Liver (tissue), 8 donors: ENCODE measurements at regions not wholly inside any gene's neighbourhood (a gene's known extent, or its start where the extent isn't known, plus 50 kb on each side); places are given as distances from the start of the nearest gene placed in this dataset.

Source experiments
- DNase-seq: peaks from one replicate; pipeline ENCODE4 v3.0.0-alpha.2; 2017; ENCODE audit warnings: low spot score
- H3K27ac ChIP-seq, 2 donors: one replicate each; pipeline ENCODE4 v1.7.0; 2013; ENCODE audit warnings: inconsistent platforms in 2 of 2, low read length in 2 of 2, control low read depth in 1 of 2, low read depth in 1 of 2, mild to moderate bottlenecking in 1 of 2
- H3K27me3 ChIP-seq, 4 donors: one replicate each; pipeline versions ENCODE4 v1.6.1 to v1.7.0; 2013; ENCODE audit warnings: low read length in 3 of 4, inconsistent platforms in 1 of 4, mild to moderate bottlenecking in 1 of 4, moderate library complexity in 1 of 4; ENCODE audit not compliant: control insufficient read depth in 4 of 4, insufficient read depth in 4 of 4
- H3K36me3 ChIP-seq, 4 donors: one replicate each; pipeline versions ENCODE4 v1.6.1 to v1.7.0; 2013; ENCODE audit warnings: low read length in 3 of 4, mild to moderate bottlenecking in 3 of 4, low read depth in 1 of 4, moderate library complexity in 1 of 4; ENCODE audit not compliant: control insufficient read depth in 4 of 4, insufficient read depth in 3 of 4
- H3K4me1 ChIP-seq, 4 donors: one replicate each; pipeline versions ENCODE4 v1.6.1 to v1.7.0; 2013; ENCODE audit warnings: low read length in 3 of 4, mild to moderate bottlenecking in 3 of 4, moderate library complexity in 1 of 4; ENCODE audit not compliant: control insufficient read depth in 4 of 4, insufficient read depth in 4 of 4
- H3K4me3 ChIP-seq, 3 donors: one replicate each; pipeline versions ENCODE4 v1.6.1 to v1.7.0; 2013; ENCODE audit warnings: low read length in 3 of 3, control low read depth in 1 of 3, low read depth in 1 of 3, mild to moderate bottlenecking in 1 of 3
- H3K9ac ChIP-seq, 2 donors: one replicate each; pipeline ENCODE4 v1.7.0; 2013; ENCODE audit warnings: low read length in 2 of 2, mild to moderate bottlenecking in 2 of 2, moderate library complexity in 2 of 2, control low read depth in 1 of 2, low read depth in 1 of 2
- H3K9me3 ChIP-seq, 4 donors: one replicate each; pipeline versions ENCODE4 v1.6.1 to v1.7.0; 2013; ENCODE audit warnings: low read length in 3 of 4; ENCODE audit not compliant: control insufficient read depth in 4 of 4
- CTCF ChIP-seq: fragments of 150-350 bp; IDR thresholded peaks from 2 replicates; pipeline ENCODE4 v1.5.1; 2017; ENCODE audit warnings: improper control_type of control experiment, low read depth, low read length; ENCODE audit not compliant: missing input control
- EGR1 ChIP-seq, 2 donors: IDR thresholded peaks; 2 replicates each; pipeline ENCODE4 v1.6.1; 2016 to 2018; ENCODE audit warnings: antibody characterized with exemption in 2 of 2, low read depth in 2 of 2
- FOXA1 ChIP-seq: IDR thresholded peaks from 2 replicates; pipeline ENCODE4 v1.6.1; 2016; ENCODE audit warnings: antibody characterized with exemption
- FOXA2 ChIP-seq: IDR thresholded peaks from 2 replicates; pipeline ENCODE4 v1.6.1; 2016; ENCODE audit warnings: antibody characterized with exemption
- GABPA ChIP-seq, 2 donors: IDR thresholded peaks in 1 of 2; conservative IDR thresholded peaks in 1 of 2; 2 replicates each; pipeline ENCODE4 v1.6.1; 2016; ENCODE audit warnings: antibody characterized with exemption in 2 of 2, mild to moderate bottlenecking in 1 of 2, moderate library complexity in 1 of 2
- HNF4A ChIP-seq, 2 donors: conservative IDR thresholded peaks; 2 replicates each; pipeline ENCODE4 v1.6.1; 2016; ENCODE audit warnings: antibody characterized with exemption in 2 of 2, mild to moderate bottlenecking in 2 of 2
- HNF4G ChIP-seq: IDR thresholded peaks from 2 replicates; pipeline ENCODE4 v1.6.1; 2016; ENCODE audit warnings: antibody characterized with exemption
- JUND ChIP-seq, 2 donors: IDR thresholded peaks; 2 replicates each; pipeline ENCODE4 v1.6.1; 2016; ENCODE audit warnings: antibody characterized with exemption in 2 of 2
- MAX ChIP-seq: IDR thresholded peaks from 2 replicates; pipeline ENCODE4 v1.6.1; 2016; ENCODE audit warnings: antibody characterized with exemption
- NR2F2 ChIP-seq: IDR thresholded peaks from 2 replicates; pipeline ENCODE4 v1.6.1; 2016; ENCODE audit warnings: antibody characterized with exemption
- RAD21 ChIP-seq, 2 donors: IDR thresholded peaks; 2 replicates each; pipeline ENCODE4 v1.6.1; 2016; ENCODE audit warnings: antibody characterized with exemption in 2 of 2, mild to moderate bottlenecking in 2 of 2
- REST ChIP-seq: IDR thresholded peaks from 2 replicates; pipeline ENCODE4 v1.6.1; 2016; ENCODE audit warnings: antibody characterized with exemption, mild to moderate bottlenecking
- RXRA ChIP-seq, 2 donors: IDR thresholded peaks; 2 replicates each; pipeline ENCODE4 v1.6.1; 2017 to 2018; ENCODE audit warnings: antibody characterized with exemption in 2 of 2, mild to moderate bottlenecking in 1 of 2
- SP1 ChIP-seq: IDR thresholded peaks from 2 replicates; pipeline ENCODE4 v1.6.1; 2018; ENCODE audit warnings: antibody characterized with exemption, mild to moderate bottlenecking
- TAF1 ChIP-seq: conservative IDR thresholded peaks from 2 replicates; pipeline ENCODE4 v1.6.1; 2016; ENCODE audit warnings: antibody characterized with exemption, mild to moderate bottlenecking
- YY1 ChIP-seq: IDR thresholded peaks from 2 replicates; pipeline ENCODE4 v1.6.1; 2016; ENCODE audit warnings: antibody characterized with exemption, mild to moderate bottlenecking
- ZBTB33 ChIP-seq: IDR thresholded peaks from 2 replicates; pipeline ENCODE4 v1.6.1; 2016; ENCODE audit warnings: antibody characterized with exemption
- WGBS: extraction: QIAGEN DNeasy Blood & Tissue Kit; methylation state at CpG from one replicate; pipeline ENCODE4 v1.1.7; 2013; 5-methylcytosine and 5-hydroxymethylcytosine counted together
- donor health status: healthy.
- donor health status: healthy.
- donor health status: healthy.
- donor health status: healthy.
- donor health status: healthy.

- 50% methylated on average over 3 of the region's 3 CpGs for WGBS
- Histone ChIP-seq H3K36me3 (no peaks in the 10 kb centered on the region), H3K4me3 (no peak overlapping the region), H3K4me1 (no peaks in the 10 kb centered on the region), H3K9me3 (no peaks in the 10 kb centered on the region), H3K27me3 (no peaks in the 10 kb centered on the region), H3K9ac (no peak overlapping the region), H3K27ac (no peak overlapping the region)
- TF ChIP-seq YY1 (no peak), TAF1 (no peak), FOXA1 (no peak), GABPA (IDR thresholded peaks at IDR 0.05 in 1 of 2, conservative IDR thresholded peaks at IDR 0.05 in 1 of 2) (no peak), RAD21 (IDR thresholded peaks at IDR 0.05) (no peak), SP1 (no peak), FOXA2 (no peak)
- no peak for DNase-seq
Measured at GRCh38 chr18:28890791-28891190, 713.9 kb upstream of the CDH2 start.

GRCh38 chr18:28884304-28884703 lies 707.4 kb upstream of the CDH2 start:
- TF ChIP-seq HNF4A (conservative IDR thresholded peaks at IDR 0.05), result no peak
- TF ChIP-seq FOXA2, result no peak
- no peak for TF ChIP-seq NR2F2
- TF ChIP-seq EGR1 (IDR thresholded peaks at IDR 0.05; ENCODE audit: low read depth in 2 of 2), result no peak
- TF ChIP-seq SP1, result no peak
- no peak for TF ChIP-seq ZBTB33
- no peak for TF ChIP-seq YY1
- no peak for TF ChIP-seq JUND (IDR thresholded peaks at IDR 0.05)
- TF ChIP-seq TAF1, result no peak
- no peak for TF ChIP-seq GABPA (IDR thresholded peaks at IDR 0.05 in 1 of 2, conservative IDR thresholded peaks at IDR 0.05 in 1 of 2)
- TF ChIP-seq FOXA1, result no peak
- no peak for TF ChIP-seq CTCF
- TF ChIP-seq RAD21 (IDR thresholded peaks at IDR 0.05), result no peak
- no peak for TF ChIP-seq MAX
- TF ChIP-seq HNF4G, result no peak
- H3K36me3 ChIP-seq, result no peaks in the 10 kb centered on the region
- H3K4me1 ChIP-seq, result no peaks in the 10 kb centered on the region
- WGBS, result 93% methylated on average over 1 of the region's 1 CpG
- DNase-seq, result no peak
- H3K27me3 ChIP-seq, result no peaks in the 10 kb centered on the region
- no peak overlapping the region for H3K27ac ChIP-seq
- H3K9ac ChIP-seq, result no peak overlapping the region
- no peaks in the 10 kb centered on the region for H3K9me3 ChIP-seq
- H3K4me3 ChIP-seq, result no peak overlapping the region

- Histone ChIP-seq H3K36me3 (no peaks in the 10 kb centered on the region), H3K9ac (no peak overlapping the region), H3K4me3 (no peak overlapping the region), H3K27ac (no peak overlapping the region), H3K9me3 (no peaks in the 10 kb centered on the region), H3K27me3 (no peaks in the 10 kb centered on the region), H3K4me1 (no peaks in the 10 kb centered on the region)
- WGBS, result 89% methylated on average over 4 of the region's 4 CpGs
- no peak for DNase-seq
- TF ChIP-seq CTCF (no peak), RXRA (IDR thresholded peaks at IDR 0.05) (no peak), MAX (no peak), JUND (IDR thresholded peaks at IDR 0.05) (no peak), GABPA (IDR thresholded peaks at IDR 0.05 in 1 of 2, conservative IDR thresholded peaks at IDR 0.05 in 1 of 2) (no peak), REST (no peak), HNF4G (no peak), HNF4A (conservative IDR thresholded peaks at IDR 0.05) (no peak), FOXA1 (no peak), RAD21 (IDR thresholded peaks at IDR 0.05) (no peak), YY1 (no peak), NR2F2 (no peak)
Measured at GRCh38 chr18:28880856-28881255, 703.9 kb upstream of the CDH2 start.
